K562 (cell line): ENCODE measurements at regions not wholly inside any gene's neighbourhood (a gene's known extent, or its start where the extent isn't known, plus 50 kb on each side); places are given as distances from the start of the nearest gene placed in this dataset.

Experiments
- ATAC-seq: fragments of 200-7000 bp; cut with Tn5 transposase; 3 replicates; pipeline ENCODE4 v1.9.1; 2020; ENCODE audit warnings: moderate library complexity
- BruUV-seq: library from RNA; stranded (reverse); fragments of 400-500 nt; replicated peaks from 2 replicates; lab custom pipeline; 2021; lab: Mats Ljungman, UMichigan
- CTCF ChIA-PET: fragments of 300-600 bp; formaldehyde crosslinking; extraction: SDS; loops from one replicate; lab custom pipeline; 2021; ENCODE audit warnings: low intra/inter-chr PET ratio; lab: Yijun Ruan, JAX
- POLR2A ChIA-PET: fragments of 300-600, 350-650 bp; sonication (Branson Sonifier 250); formaldehyde crosslinking; extraction: SDS; loops from one replicate; lab custom pipeline; 2021; ENCODE audit warnings: antibody characterized with exemption, inconsistent platforms; lab: Yijun Ruan, JAX
- DNase-seq, 4 experiments: peaks; one replicate each; pipeline versions ENCODE4 v3.0.0 to v3.0.0-alpha.2; 2011 to 2018; ENCODE audit warnings: low spot score in 3 of 4, mixed read lengths in 3 of 4; ENCODE audit errors: extremely low read depth in 1 of 4
- FAIRE-seq: peaks from 2 replicates; lab custom pipeline; 2011; peaks lifted over from hg19 to GRCh38; lab: Jason Lieb, UNC
- H2AFZ ChIP-seq: 2 replicates; pipeline ENCODE4 v1.6.0; 2011; ENCODE audit warnings: low read depth, low read length, control low read depth, inconsistent platforms
- H3K27ac ChIP-seq: fragments of 200-600 bp; 3 replicates; pipeline ENCODE4 v1.8.0; 2011; ENCODE audit warnings: low read depth, mild to moderate bottlenecking, control low read depth, inconsistent platforms, low read length, moderate library complexity, mixed read lengths; ENCODE audit errors: extremely low read depth
- H3K27me3 ChIP-seq, 2 experiments: fragments of 300-600 bp in 1 of 2; 2 replicates in 1 of 2; 3 replicates in 1 of 2; pipeline versions ENCODE4 v1.6.0 to v1.8.0; 2011; ENCODE audit warnings: inconsistent platforms in 2 of 2, low read length in 2 of 2, mild to moderate bottlenecking in 1 of 2, mixed read lengths in 1 of 2, moderate library complexity in 1 of 2; ENCODE audit not compliant: control insufficient read depth in 2 of 2, insufficient read depth in 2 of 2
- H3K36me3 ChIP-seq: fragments of 300-600 bp; 3 replicates; pipeline ENCODE4 v1.8.0; 2011; ENCODE audit warnings: mild to moderate bottlenecking, low read length, inconsistent platforms; ENCODE audit not compliant: control insufficient read depth, insufficient read depth
- H3K4me1 ChIP-seq, 2 experiments: fragments of 200-600 bp in 1 of 2; replicated peaks in 1 of 2; 2 replicates in 1 of 2; 3 replicates in 1 of 2; pipeline versions ENCODE4 v1.5.1 to v1.8.0; 2011; ENCODE audit warnings: inconsistent platforms in 2 of 2, low read length in 2 of 2, mild to moderate bottlenecking in 1 of 2, mixed read lengths in 1 of 2, moderate library complexity in 1 of 2; ENCODE audit not compliant: control insufficient read depth in 2 of 2, insufficient read depth in 2 of 2
- H3K4me2 ChIP-seq: 2 replicates; pipeline ENCODE4 v1.6.1; 2011; ENCODE audit warnings: low read length, control low read depth, inconsistent platforms, mixed read lengths; ENCODE audit not compliant: insufficient read depth
- H3K4me3 ChIP-seq: fragments of 200-600 bp; sonication (generic), shearing (Covaris generic); 2 replicates; pipeline ENCODE4 v1.5.1; 2016; ENCODE audit warnings: control low read depth, inconsistent platforms
- H3K79me2 ChIP-seq: fragments of 200-600 bp; 3 replicates; pipeline ENCODE4 v1.8.0; 2011; ENCODE audit warnings: low read length, inconsistent platforms; ENCODE audit not compliant: control insufficient read depth, insufficient read depth
- H3K9ac ChIP-seq, 2 experiments: 2 replicates each; pipeline versions ENCODE4 v1.6.0 to v1.6.1; 2011; ENCODE audit warnings: low read depth in 2 of 2, low read length in 2 of 2, control low read depth in 1 of 2, inconsistent platforms in 1 of 2, mild to moderate bottlenecking in 1 of 2, mixed read lengths in 1 of 2; ENCODE audit not compliant: insufficient read depth in 1 of 2
- H3K9me1 ChIP-seq: one replicate; pipeline ENCODE4 v1.6.0; 2011; ENCODE audit warnings: inconsistent platforms, mild to moderate bottlenecking, low read length, moderate library complexity; ENCODE audit not compliant: control insufficient read depth, insufficient read depth
- H3K9me3 ChIP-seq: replicated peaks from 2 replicates; pipeline ENCODE4 v1.5.1; 2011; ENCODE audit warnings: low read depth, low read length, inconsistent platforms; ENCODE audit not compliant: control insufficient read depth, insufficient read depth
- H4K20me1 ChIP-seq: replicated peaks from 2 replicates; pipeline ENCODE4 v1.6.1; 2011; ENCODE audit warnings: low read length, inconsistent platforms, mixed read lengths; ENCODE audit not compliant: control insufficient read depth, insufficient read depth
- EP400 ChIP-seq: fragments of 450-650 bp; IDR thresholded peaks from 2 replicates; pipeline ENCODE4 v1.6.1; 2017; ENCODE audit warnings: antibody characterized with exemption, mild to moderate bottlenecking, moderate library complexity
- FOXA1 ChIP-seq: fragments of 450-650 bp; IDR thresholded peaks from 2 replicates; pipeline ENCODE4 v1.6.1; 2016; ENCODE audit warnings: mild to moderate bottlenecking, borderline replicate concordance
- HOXB6 ChIP-seq: fragments of 250-450 bp; sonication (Bioruptor Pico); IDR thresholded peaks from 2 replicates; pipeline ENCODE4 v1.5.1; 2022; ENCODE audit warnings: mild to moderate bottlenecking, borderline replicate concordance
- NCOA6 ChIP-seq: fragments of 450-650 bp; IDR thresholded peaks from 2 replicates; pipeline ENCODE4 v1.6.1; 2017; ENCODE audit warnings: mild to moderate bottlenecking
- NFIC ChIP-seq: fragments of 450-650 bp; IDR thresholded peaks from 2 replicates; pipeline ENCODE4 v1.6.1; 2017; ENCODE audit warnings: mild to moderate bottlenecking, inconsistent platforms
- SRSF1 ChIP-seq: fragments of 200-400 bp; formaldehyde crosslinking; IDR thresholded peaks from 2 replicates; pipeline ENCODE4 v1.6.1; 2017; ENCODE audit warnings: mild to moderate bottlenecking, low read depth, low read length, moderate library complexity
- TCFL5 ChIP-seq: fragments of 250-450 bp; sonication (Bioruptor Pico); conservative IDR thresholded peaks from 2 replicates; pipeline ENCODE4 v1.6.1; 2021; ENCODE audit warnings: mild to moderate bottlenecking, moderate library complexity, matching md5 sums
- ZBTB7A ChIP-seq: IDR thresholded peaks from 2 replicates; pipeline ENCODE4 v1.6.1; 2011; ENCODE audit warnings: low read depth, mild to moderate bottlenecking, low read length, moderate library complexity, borderline replicate concordance; ENCODE audit not compliant: control insufficient read depth
- ZNF146 ChIP-seq: IDR thresholded peaks from one replicate; pipeline ENCODE4 v1.6.1; 2018; ENCODE audit warnings: missing compliant biosample characterization; ENCODE audit not compliant: unreplicated experiment
- ZNF263 ChIP-seq: sonication (generic); formaldehyde crosslinking; IDR thresholded peaks from 2 replicates; pipeline ENCODE4 v1.8.0; 2022; ENCODE audit warnings: mild to moderate bottlenecking, missing genetic modification reagents, borderline replicate concordance
- ZNF764 ChIP-seq: fragments of 250-450 bp; sonication (Bioruptor Pico); IDR thresholded peaks from 2 replicates; pipeline ENCODE4 v1.4.0; 2020; ENCODE audit warnings: low read depth, mild to moderate bottlenecking, moderate library complexity
- ZNF785 ChIP-seq: fragments of 250-450 bp; sonication (Bioruptor Pico); IDR thresholded peaks from 2 replicates; pipeline ENCODE4 v1.4.0; 2020; ENCODE audit warnings: mild to moderate bottlenecking
- WGBS: fragments of 100-300 bp; shearing (Covaris generic); methylation state at CpG from one replicate; pipeline ENCODE4 v1.1.6; 2016; ENCODE audit warnings: low coverage, mixed read lengths; ENCODE audit not compliant: insufficient coverage; ENCODE audit errors: missing lambda C conversion rate; 5-methylcytosine and 5-hydroxymethylcytosine counted together
- in situ Hi-C: fragments of 300-500 bp; cut with MboI; formaldehyde crosslinking; loops from 4 replicates; pipeline ENCODE4 v1.15.0; 2018; ENCODE audit warnings: inconsistent platforms, mixed read lengths
- intact Hi-C: fragments of 100-400 bp; cut with micrococcal nuclease; formaldehyde crosslinking; loops from 2 replicates; pipeline ENCODE4 v1.14.2; 2022
- TF ChIP-seq, protein P1 (sequence below): fragments of 250-450 bp; sonication (Bioruptor Pico); IDR thresholded peaks from 2 replicates; pipeline ENCODE4 v1.4.0; 2020; ENCODE audit warnings: mild to moderate bottlenecking, moderate library complexity
- TF ChIP-seq, protein P2 (sequence below): fragments of 250-450 bp; sonication (Bioruptor Pico); IDR thresholded peaks from 2 replicates; pipeline ENCODE4 v1.4.0; 2020
- TF ChIP-seq, protein P3 (sequence below): fragments of 250-450 bp; sonication (Bioruptor Pico); IDR thresholded peaks from 2 replicates; pipeline ENCODE4 v1.5.0; 2021

DNA sequence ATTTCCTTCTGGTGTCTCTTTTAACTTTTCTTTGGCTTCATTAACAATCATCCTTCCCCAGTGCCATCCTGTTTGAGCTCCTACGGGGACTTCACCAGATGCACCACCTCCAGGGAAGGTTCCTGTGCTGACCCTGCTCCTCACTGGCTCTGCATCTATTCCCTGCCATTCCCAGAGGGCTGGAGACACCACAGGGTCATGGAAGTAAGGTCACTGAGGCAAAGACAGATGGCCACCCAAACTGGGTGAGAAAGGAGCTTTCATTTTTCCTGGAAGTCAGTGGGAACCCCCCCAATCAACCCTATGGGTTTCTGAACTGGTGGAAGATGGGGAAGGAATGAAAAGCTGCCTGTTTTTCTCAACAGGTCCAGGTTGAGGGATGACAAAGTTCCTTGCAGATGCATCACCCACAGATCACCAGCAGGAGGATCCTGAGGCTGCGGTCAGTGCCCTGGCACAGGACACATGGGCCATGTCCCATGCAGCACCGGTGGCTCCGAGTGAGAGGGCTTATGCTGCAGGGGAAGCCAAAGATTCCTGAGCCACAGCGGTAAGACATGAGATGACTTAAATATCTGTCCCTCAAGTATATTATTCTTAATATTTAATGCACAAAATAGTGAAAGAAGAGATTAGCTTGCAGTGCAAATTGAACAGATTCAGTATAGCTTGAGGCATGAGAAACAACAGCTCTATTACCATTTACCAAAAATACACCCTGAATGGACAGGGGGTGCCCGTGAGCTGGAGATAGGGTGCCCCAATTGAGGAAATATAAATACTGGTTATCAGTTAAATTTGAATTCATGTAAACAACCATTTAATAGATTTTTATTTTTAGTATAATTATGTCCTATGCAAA, 73.0 kb upstream of the VPREB1 start (continued):
- TF ChIP-seq, protein P1, sequence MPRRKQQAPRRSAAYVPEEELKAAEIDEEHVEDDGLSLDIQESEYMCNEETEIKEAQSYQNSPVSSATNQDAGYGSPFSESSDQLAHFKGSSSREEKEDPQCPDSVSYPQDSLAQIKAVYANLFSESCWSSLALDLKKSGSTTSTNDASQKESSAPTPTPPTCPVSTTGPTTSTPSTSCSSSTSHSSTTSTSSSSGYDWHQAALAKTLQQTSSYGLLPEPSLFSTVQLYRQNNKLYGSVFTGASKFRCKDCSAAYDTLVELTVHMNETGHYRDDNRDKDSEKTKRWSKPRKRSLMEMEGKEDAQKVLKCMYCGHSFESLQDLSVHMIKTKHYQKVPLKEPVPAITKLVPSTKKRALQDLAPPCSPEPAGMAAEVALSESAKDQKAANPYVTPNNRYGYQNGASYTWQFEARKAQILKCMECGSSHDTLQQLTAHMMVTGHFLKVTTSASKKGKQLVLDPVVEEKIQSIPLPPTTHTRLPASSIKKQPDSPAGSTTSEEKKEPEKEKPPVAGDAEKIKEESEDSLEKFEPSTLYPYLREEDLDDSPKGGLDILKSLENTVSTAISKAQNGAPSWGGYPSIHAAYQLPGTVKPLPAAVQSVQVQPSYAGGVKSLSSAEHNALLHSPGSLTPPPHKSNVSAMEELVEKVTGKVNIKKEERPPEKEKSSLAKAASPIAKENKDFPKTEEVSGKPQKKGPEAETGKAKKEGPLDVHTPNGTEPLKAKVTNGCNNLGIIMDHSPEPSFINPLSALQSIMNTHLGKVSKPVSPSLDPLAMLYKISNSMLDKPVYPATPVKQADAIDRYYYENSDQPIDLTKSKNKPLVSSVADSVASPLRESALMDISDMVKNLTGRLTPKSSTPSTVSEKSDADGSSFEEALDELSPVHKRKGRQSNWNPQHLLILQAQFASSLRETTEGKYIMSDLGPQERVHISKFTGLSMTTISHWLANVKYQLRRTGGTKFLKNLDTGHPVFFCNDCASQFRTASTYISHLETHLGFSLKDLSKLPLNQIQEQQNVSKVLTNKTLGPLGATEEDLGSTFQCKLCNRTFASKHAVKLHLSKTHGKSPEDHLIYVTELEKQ, result no peak
- TF ChIP-seq SRSF1 (no peak), ZNF146 (CRISPR knock-in tag) (no peak), ZNF263 (CRISPR knock-in tag) (no peak), HOXB6 (CRISPR knock-in tag) (no peak)

DNA sequence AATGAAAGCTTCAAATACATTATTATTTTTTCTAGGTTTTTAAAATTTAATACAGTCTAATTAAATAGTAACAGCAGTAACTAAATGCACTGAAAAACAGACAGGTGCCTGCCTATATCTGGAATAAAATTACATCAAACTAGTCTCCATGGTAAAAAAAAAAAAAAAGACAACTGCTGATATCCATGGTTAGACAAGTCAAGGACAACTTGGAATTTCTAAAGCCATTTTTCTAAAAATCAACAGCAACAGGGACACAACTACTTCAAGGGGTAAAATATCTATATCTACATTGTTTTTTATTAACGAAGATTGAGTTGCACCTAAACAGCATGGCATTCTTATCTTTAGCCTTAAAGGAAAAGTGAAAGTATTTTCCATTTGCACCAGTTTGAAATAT, 74.7 kb upstream of the VPREB1 start:
- Histone ChIP-seq H4K20me1 (no peaks in the 10 kb centered on the region), H3K9me1 (peaks cover 5% of the 10 kb centered on the region), H3K9ac (no peak overlapping the region), H3K36me3 (no peaks in the 10 kb centered on the region), H3K27ac (no peak overlapping the region), H3K4me1 (peaks cover 0 to 3% of the 10 kb centered on the region in 2 experiments; a peak in 1 of 5 replicates), H3K9me3 (no peaks in the 10 kb centered on the region), H3K4me2 (no peak overlapping the region), H3K27me3 (peaks cover 0 to 15% of the 10 kb centered on the region in 2 experiments; a peak in 2 of 5 replicates), H3K4me3 (no peak overlapping the region), H3K79me2 (no peaks in the 10 kb centered on the region), H2AFZ (no peak overlapping the region)
- ATAC-seq (no peak), DNase-seq (no peak), FAIRE-seq (no peak)
- WGBS, result 0% methylated on average over 1 of the region's 1 CpG
- CTCF ChIA-PET, result no interaction called here
- in situ Hi-C loops (no loop called here), intact Hi-C loops (loop anchor here (2.0 kb wide), 2 partner anchors 21 to 69 kb away; no protein-coding TSS in a partner anchor)
- no TSS peak for BruUV-seq
- POLR2A ChIA-PET, result interaction anchor here (0.6 to 11.6 kb wide), 5 partner anchors 7 to 79 kb away, joined by 3 to 193 read pairs (median 16); no protein-coding TSS in a partner anchor
- no peak for TF ChIP-seq ZNF764 (CRISPR knock-in tag)
- TF ChIP-seq TCFL5, result 0 out of 2 replicates have a peak, but pooled peaks have one; percentile 21
- TF ChIP-seq FOXA1, result 0 out of 2 replicates have a peak, but pooled peaks have one; percentile 20
- TF ChIP-seq, protein P2, sequence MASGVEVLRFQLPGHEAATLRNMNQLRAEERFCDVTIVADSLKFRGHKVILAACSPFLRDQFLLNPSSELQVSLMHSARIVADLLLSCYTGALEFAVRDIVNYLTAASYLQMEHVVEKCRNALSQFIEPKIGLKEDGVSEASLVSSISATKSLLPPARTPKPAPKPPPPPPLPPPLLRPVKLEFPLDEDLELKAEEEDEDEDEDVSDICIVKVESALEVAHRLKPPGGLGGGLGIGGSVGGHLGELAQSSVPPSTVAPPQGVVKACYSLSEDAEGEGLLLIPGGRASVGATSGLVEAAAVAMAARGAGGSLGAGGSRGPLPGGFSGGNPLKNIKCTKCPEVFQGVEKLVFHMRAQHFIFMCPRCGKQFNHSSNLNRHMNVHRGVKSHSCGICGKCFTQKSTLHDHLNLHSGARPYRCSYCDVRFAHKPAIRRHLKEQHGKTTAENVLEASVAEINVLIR (CRISPR knock-in tag), result no peak
- no peak for TF ChIP-seq ZNF785 (CRISPR knock-in tag)
- TF ChIP-seq NCOA6, result no peak
- no peak for TF ChIP-seq ZBTB7A
- no peak for TF ChIP-seq NFIC
- no peak for TF ChIP-seq EP400
- TF ChIP-seq, protein P3, sequence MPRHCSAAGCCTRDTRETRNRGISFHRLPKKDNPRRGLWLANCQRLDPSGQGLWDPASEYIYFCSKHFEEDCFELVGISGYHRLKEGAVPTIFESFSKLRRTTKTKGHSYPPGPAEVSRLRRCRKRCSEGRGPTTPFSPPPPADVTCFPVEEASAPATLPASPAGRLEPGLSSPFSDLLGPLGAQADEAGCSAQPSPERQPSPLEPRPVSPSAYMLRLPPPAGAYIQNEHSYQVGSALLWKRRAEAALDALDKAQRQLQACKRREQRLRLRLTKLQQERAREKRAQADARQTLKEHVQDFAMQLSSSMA (CRISPR knock-in tag), result no peak
